ENCODE measurements at regions not wholly inside any gene's neighbourhood (a gene's known extent, or its start where the extent isn't known, plus 50 kb on each side); places are given as distances from the start of the nearest gene placed in this dataset.

DNA sequence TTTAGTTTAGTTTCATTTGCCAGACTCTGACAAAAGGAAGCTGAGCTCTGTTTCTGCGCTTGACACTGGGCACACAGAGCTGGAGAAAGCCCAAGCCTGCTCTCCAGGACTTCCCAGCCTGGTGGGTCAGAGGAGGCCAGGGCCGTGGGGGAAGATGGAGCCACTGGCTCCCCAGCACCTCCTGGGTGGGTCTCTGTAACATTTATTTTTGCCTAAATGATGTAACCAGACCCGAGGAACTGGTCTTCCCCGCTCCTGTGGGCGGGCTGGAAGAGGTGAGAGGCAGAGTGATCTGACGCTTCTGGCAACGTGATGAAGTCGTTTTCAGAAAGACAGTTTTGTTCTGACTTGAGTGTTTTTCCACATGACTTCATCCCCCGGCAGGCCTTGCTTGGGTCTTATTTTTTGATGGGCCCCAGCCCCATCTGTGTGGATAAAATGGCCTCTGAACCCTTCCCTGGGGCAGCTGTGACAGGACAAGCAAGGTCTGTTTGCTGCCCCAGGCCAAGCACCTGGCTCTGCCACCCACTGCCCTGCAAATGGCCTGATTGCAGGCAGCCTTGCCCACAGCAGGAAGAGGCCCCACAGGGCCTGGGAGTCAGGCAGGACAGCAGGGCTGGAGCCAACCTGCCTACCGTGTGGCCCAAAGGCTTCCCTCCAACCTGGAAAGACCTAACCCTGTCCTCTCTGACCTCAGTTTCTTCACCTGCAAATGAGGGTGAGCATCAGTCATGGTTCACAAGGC, 304.9 kb upstream of the ZMIZ1 start:
- no peak overlapping the region for H2AFZ ChIP-seq (ENCODE audit: low read length)
- H3K27me3 ChIP-seq (ENCODE audit: insufficient read depth, low read length): peaks cover 3% of the 10 kb centered on the region
- no peaks in the 10 kb centered on the region for H3K9me2 ChIP-seq (ENCODE audit: low read depth, low read length)
- H3K36me3 ChIP-seq (ENCODE audit: insufficient read depth, low read length): no peaks in the 10 kb centered on the region
- H3K4me3 ChIP-seq (ENCODE audit: low read depth, low read length, poor library complexity, severe bottlenecking): no peak overlapping the region
- H3F3A ChIP-seq (ENCODE audit: insufficient read depth, low read length): no peaks in the 10 kb centered on the region
- no peak overlapping the region for H3K9ac ChIP-seq (ENCODE audit: low read length)
- H3K79me2 ChIP-seq (ENCODE audit: insufficient read depth, low read length): no peaks in the 10 kb centered on the region
- no peak overlapping the region for H3K27ac ChIP-seq (ENCODE audit: low read depth, low read length, poor library complexity, severe bottlenecking)
- H3K4me2 ChIP-seq (ENCODE audit: low read length): no peak overlapping the region
- no peaks in the 10 kb centered on the region for H4K20me1 ChIP-seq (ENCODE audit: insufficient read depth, low read length)
- no peaks in the 10 kb centered on the region for H3K9me3 ChIP-seq (ENCODE audit: low read length)
- no peaks in the 10 kb centered on the region for H3K4me1 ChIP-seq (ENCODE audit: insufficient read depth, low read length, severe bottlenecking)
- TF ChIP-seq EZH2 (IDR thresholded peaks at IDR 0.05; ENCODE audit: borderline replicate concordance, low read length): no peak
- TF ChIP-seq, protein P1, sequence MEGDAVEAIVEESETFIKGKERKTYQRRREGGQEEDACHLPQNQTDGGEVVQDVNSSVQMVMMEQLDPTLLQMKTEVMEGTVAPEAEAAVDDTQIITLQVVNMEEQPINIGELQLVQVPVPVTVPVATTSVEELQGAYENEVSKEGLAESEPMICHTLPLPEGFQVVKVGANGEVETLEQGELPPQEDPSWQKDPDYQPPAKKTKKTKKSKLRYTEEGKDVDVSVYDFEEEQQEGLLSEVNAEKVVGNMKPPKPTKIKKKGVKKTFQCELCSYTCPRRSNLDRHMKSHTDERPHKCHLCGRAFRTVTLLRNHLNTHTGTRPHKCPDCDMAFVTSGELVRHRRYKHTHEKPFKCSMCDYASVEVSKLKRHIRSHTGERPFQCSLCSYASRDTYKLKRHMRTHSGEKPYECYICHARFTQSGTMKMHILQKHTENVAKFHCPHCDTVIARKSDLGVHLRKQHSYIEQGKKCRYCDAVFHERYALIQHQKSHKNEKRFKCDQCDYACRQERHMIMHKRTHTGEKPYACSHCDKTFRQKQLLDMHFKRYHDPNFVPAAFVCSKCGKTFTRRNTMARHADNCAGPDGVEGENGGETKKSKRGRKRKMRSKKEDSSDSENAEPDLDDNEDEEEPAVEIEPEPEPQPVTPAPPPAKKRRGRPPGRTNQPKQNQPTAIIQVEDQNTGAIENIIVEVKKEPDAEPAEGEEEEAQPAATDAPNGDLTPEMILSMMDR (IDR thresholded peaks at IDR 0.05; ENCODE audit: low read length): no peak

DNA sequence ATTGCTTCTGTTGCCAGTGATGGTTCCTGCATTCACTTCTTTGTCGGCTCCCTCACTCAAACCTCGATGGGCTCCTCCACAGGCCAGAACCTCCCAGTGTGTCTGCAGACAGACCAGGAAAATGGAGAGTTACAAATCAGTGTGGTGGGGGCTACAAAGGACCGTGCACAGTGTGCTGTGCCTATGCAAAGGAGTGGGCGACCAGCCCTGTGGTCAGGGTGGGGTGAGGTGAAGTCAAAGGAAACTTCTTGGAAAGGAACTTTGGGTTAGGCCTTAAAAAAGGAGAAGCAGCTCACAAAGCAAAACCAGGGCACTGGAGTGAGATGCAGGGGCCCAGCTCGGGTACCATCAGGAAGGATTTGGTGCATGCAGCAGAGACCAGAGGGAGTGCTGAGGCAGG, 304.3 kb upstream of the ZMIZ1 start:
- TF ChIP-seq, protein P1 (IDR thresholded peaks at IDR 0.05; ENCODE audit: low read length): no peak
- no peak for TF ChIP-seq EZH2 (IDR thresholded peaks at IDR 0.05; ENCODE audit: borderline replicate concordance, low read length)

DNA sequence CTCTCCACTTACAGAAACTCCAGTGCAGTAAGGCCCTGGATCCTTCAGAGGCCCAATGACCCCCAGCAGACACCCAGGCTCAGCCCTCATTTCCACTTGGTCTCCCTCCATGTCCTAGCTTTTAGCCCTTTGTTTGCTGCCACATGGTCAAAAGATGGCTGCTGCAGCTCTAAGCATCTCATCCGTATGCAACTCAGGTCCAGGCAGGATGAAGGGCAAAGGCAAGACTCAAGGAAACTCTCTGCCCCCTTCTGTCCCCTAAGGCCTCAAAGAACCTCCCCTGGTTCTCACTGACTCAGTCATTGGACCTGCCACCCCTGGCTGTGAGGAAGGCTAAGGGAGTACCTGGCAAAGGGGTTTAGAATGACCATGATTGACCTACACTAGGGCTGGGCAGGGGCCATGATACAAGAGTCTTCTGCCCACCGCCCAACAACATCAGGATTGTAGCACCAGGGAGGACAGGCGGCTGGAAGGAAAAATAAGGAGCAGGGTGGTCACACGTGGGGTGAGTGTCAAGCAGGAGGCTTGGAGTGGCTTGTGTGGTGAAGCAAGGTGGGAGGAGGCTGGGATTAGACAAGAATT, 303.8 kb upstream of the ZMIZ1 start:
- H4K20me1 ChIP-seq (ENCODE audit: insufficient read depth, low read length): no peaks in the 10 kb centered on the region
- no peaks in the 10 kb centered on the region for H3K79me2 ChIP-seq (ENCODE audit: insufficient read depth, low read length)
- no peaks in the 10 kb centered on the region for H3K4me1 ChIP-seq (ENCODE audit: insufficient read depth, low read length, severe bottlenecking)
- H3K4me3 ChIP-seq (ENCODE audit: low read depth, low read length, poor library complexity, severe bottlenecking): no peak overlapping the region
- H3K9me3 ChIP-seq (ENCODE audit: low read length): no peaks in the 10 kb centered on the region
- no peak overlapping the region for H2AFZ ChIP-seq (ENCODE audit: low read length)
- H3K9ac ChIP-seq (ENCODE audit: low read length): no peak overlapping the region
- peaks cover 3% of the 10 kb centered on the region for H3K27me3 ChIP-seq (ENCODE audit: insufficient read depth, low read length)
- H3K36me3 ChIP-seq (ENCODE audit: insufficient read depth, low read length): no peaks in the 10 kb centered on the region
- no peaks in the 10 kb centered on the region for H3K9me2 ChIP-seq (ENCODE audit: low read depth, low read length)
- no peak for TF ChIP-seq EZH2 (IDR thresholded peaks at IDR 0.05; ENCODE audit: borderline replicate concordance, low read length)
- TF ChIP-seq, protein P1 (IDR thresholded peaks at IDR 0.05; ENCODE audit: low read length): no peak
- no peak overlapping the region for H3K27ac ChIP-seq (ENCODE audit: low read depth, low read length, poor library complexity, severe bottlenecking)
- H3K4me2 ChIP-seq (ENCODE audit: low read length): no peak overlapping the region
- H3F3A ChIP-seq (ENCODE audit: insufficient read depth, low read length): no peaks in the 10 kb centered on the region

More for the DNA sequence above, 304.3 kb upstream of the ZMIZ1 start:
- Histone ChIP-seq H3K9ac (ENCODE audit: low read length) (no peak overlapping the region), H3K9me2 (ENCODE audit: low read depth, low read length) (no peaks in the 10 kb centered on the region), H4K20me1 (ENCODE audit: insufficient read depth, low read length) (no peaks in the 10 kb centered on the region), H3K4me2 (ENCODE audit: low read length) (no peak overlapping the region), H3K36me3 (ENCODE audit: insufficient read depth, low read length) (no peaks in the 10 kb centered on the region), H3K9me3 (ENCODE audit: low read length) (no peaks in the 10 kb centered on the region), H3K27me3 (ENCODE audit: insufficient read depth, low read length) (peaks cover 3% of the 10 kb centered on the region), H3K4me1 (ENCODE audit: insufficient read depth, low read length, severe bottlenecking) (no peaks in the 10 kb centered on the region), H3K4me3 (ENCODE audit: low read depth, low read length, poor library complexity, severe bottlenecking) (no peak overlapping the region), H3F3A (ENCODE audit: insufficient read depth, low read length) (no peaks in the 10 kb centered on the region), H2AFZ (ENCODE audit: low read length) (no peak overlapping the region), H3K27ac (ENCODE audit: low read depth, low read length, poor library complexity, severe bottlenecking) (no peak overlapping the region), H3K79me2 (ENCODE audit: insufficient read depth, low read length) (no peaks in the 10 kb centered on the region)
